Hepatocyte (in vitro differentiated cells): ENCODE measurements at regions not wholly inside any gene's neighbourhood (a gene's known extent, or its start where the extent isn't known, plus 50 kb on each side); places are given as distances from the start of the nearest gene placed in this dataset.
"Not testable (repeated sequence)": the region's sequence is repeated elsewhere in the genome, so short reads cannot be mapped to it uniquely, and the experiment has no call there.

Experiments
- DNase-seq: peaks from one replicate; pipeline ENCODE4 v3.0.0-alpha.2; 2016; ENCODE audit warnings: low spot score
- H2AFZ ChIP-seq: fragments of 200-600 bp; sonication (generic); 2 replicates; pipeline ENCODE4 v1.6.0; 2016; ENCODE audit warnings: antibody characterized with exemption, mild to moderate bottlenecking
- H3K27ac ChIP-seq: fragments of 200-600 bp; sonication (generic); 2 replicates; pipeline ENCODE4 v1.5.1; 2016; ENCODE audit warnings: mild to moderate bottlenecking
- H3K27me3 ChIP-seq: fragments of 200-600 bp; sonication (generic); 2 replicates; pipeline ENCODE4 v1.6.1; 2016
- H3K36me3 ChIP-seq: fragments of 200-600 bp; sonication (generic); replicated peaks from 2 replicates; pipeline ENCODE4 v1.5.1; 2016; ENCODE audit warnings: low read depth; ENCODE audit not compliant: insufficient read depth
- H3K4me1 ChIP-seq: fragments of 200-600 bp; sonication (generic); 2 replicates; pipeline ENCODE4 v1.5.1; 2016; ENCODE audit warnings: mild to moderate bottlenecking, moderate library complexity; ENCODE audit not compliant: insufficient read depth
- H3K4me2 ChIP-seq: fragments of 200-600 bp; sonication (generic); 2 replicates; pipeline ENCODE4 v1.6.0; 2016
- H3K4me3 ChIP-seq: fragments of 200-600 bp; sonication (generic); 2 replicates; pipeline ENCODE4 v1.5.1; 2016; ENCODE audit warnings: mild to moderate bottlenecking
- H3K79me2 ChIP-seq: fragments of 200-600 bp; sonication (generic); 2 replicates; pipeline ENCODE4 v1.6.0; 2017; ENCODE audit warnings: mild to moderate bottlenecking
- H3K9me2 ChIP-seq: fragments of 200-600 bp; sonication (generic); replicated peaks from 2 replicates; pipeline ENCODE4 v1.6.0; 2017; ENCODE audit warnings: mild to moderate bottlenecking; ENCODE audit not compliant: insufficient read depth
- H3K9me3 ChIP-seq: fragments of 200-600 bp; sonication (generic); 2 replicates; pipeline ENCODE4 v1.5.1; 2016; ENCODE audit warnings: low read depth, mild to moderate bottlenecking
- H4K20me1 ChIP-seq: fragments of 200-600 bp; sonication (generic); 2 replicates; pipeline ENCODE4 v1.6.0; 2016; ENCODE audit warnings: mild to moderate bottlenecking; ENCODE audit not compliant: insufficient read depth, poor library complexity, severe bottlenecking
- CTCF ChIP-seq: fragments of 200-600 bp; sonication (generic); IDR thresholded peaks from 2 replicates; pipeline ENCODE4 v1.5.1; 2016; ENCODE audit warnings: antibody characterized with exemption, mild to moderate bottlenecking; ENCODE audit not compliant: poor library complexity
- EZH2 ChIP-seq: fragments of 200-600 bp; sonication (generic); IDR thresholded peaks from 2 replicates; pipeline ENCODE4 v1.6.1; 2016; ENCODE audit warnings: antibody characterized with exemption, mild to moderate bottlenecking, borderline replicate concordance
- EZH2phosphoT487 ChIP-seq: fragments of 200-600 bp; sonication (generic); IDR thresholded peaks from one replicate; pipeline ENCODE4 v1.6.1; 2018; ENCODE audit warnings: antibody characterized with exemption, mild to moderate bottlenecking, low read depth, moderate library complexity; ENCODE audit not compliant: unreplicated experiment, severe bottlenecking
- WGBS: methylation state at CpG from one replicate; pipeline ENCODE4 v1.1.6; 2016; ENCODE audit warnings: low lambda C conversion rate; ENCODE audit errors: missing lambda C conversion rate; 5-methylcytosine and 5-hydroxymethylcytosine counted together

DNA sequence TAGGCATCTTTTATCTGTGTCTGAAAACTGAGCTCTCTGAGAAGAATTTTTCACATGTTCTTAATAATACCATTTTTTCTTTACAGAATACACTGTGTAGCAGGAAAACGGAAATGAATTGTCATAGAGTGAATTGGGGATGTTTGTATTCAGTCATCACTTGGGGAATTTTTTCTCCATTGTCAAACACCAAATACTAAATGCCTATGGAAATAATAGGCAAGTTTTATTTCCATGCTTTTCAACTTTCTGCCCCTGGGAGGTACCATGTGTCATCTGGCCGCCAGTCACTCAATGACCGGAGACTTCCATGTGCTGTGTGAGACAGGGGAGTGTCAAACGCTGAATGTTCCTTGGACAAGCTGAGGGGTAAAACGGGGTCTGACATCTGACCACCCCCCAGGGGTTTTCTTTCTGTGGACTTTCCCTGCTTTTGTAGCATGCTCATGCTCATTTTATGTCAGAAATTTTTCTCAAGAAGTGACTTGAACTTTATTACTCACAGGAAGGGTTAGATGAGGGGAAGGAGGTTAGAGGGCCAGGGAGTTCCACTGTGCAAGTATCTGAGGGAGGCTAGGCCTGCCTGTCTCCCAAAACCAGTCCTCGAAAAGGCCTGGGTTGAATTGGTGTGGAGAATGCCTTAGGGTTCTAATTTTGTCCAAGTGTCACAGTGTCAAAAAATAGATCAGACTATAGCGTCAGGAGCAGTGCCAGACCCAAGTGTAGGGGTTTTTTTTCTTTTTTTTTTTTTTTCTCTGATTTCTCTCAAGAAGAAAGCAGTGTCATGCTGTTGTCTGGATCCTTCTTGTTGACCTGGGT lies 438.6 kb downstream of the AGTPBP1 start:
- Histone ChIP-seq H3K27ac (no peak overlapping the region), H2AFZ (no peak overlapping the region), H3K4me2 (no peak overlapping the region), H4K20me1 (no peaks in the 10 kb centered on the region), H3K9me2 (no peaks in the 10 kb centered on the region), H3K27me3 (no peaks in the 10 kb centered on the region), H3K4me1 (no peaks in the 10 kb centered on the region), H3K9me3 (no peaks in the 10 kb centered on the region), H3K4me3 (no peak overlapping the region), H3K79me2 (no peaks in the 10 kb centered on the region), H3K36me3 (no peaks in the 10 kb centered on the region)
- no peak for DNase-seq
- TF ChIP-seq EZH2phosphoT487 (no peak), EZH2 (no peak), CTCF (no peak)
- WGBS: 87% methylated on average over 7 of the region's 7 CpGs

- no peak overlapping the region for H3K4me2 ChIP-seq
- no peaks in the 10 kb centered on the region for H3K9me3 ChIP-seq
- no peaks in the 10 kb centered on the region for H3K9me2 ChIP-seq
- H4K20me1 ChIP-seq: no peaks in the 10 kb centered on the region
- no peak overlapping the region for H2AFZ ChIP-seq
- TF ChIP-seq CTCF (no peak), EZH2 (no peak), EZH2phosphoT487 (no peak)
- H3K4me3 ChIP-seq: no peak overlapping the region
- no peaks in the 10 kb centered on the region for H3K27me3 ChIP-seq
- no peak overlapping the region for H3K27ac ChIP-seq
- DNase-seq: no peak
- no peaks in the 10 kb centered on the region for H3K79me2 ChIP-seq
- no peaks in the 10 kb centered on the region for H3K4me1 ChIP-seq
- whole genome bisulfite sequencing: 81% methylated on average over 4 of the region's 4 CpGs
- H3K36me3 ChIP-seq: no peaks in the 10 kb centered on the region
These were observed 443.3 kb downstream of the AGTPBP1 start for GRCh38 chr9:85298499-85298898.

GRCh38 chr9:85295244-85295643 lies 446.5 kb downstream of the AGTPBP1 start:
- not testable (repeated sequence) for H3K27me3 ChIP-seq, H4K20me1 ChIP-seq, H3K9me2 ChIP-seq, H3K4me3 ChIP-seq, H3K9me3 ChIP-seq, H3K4me2 ChIP-seq, H2AFZ ChIP-seq, DNase-seq, H3K4me1 ChIP-seq, H3K79me2 ChIP-seq, H3K36me3 ChIP-seq, H3K27ac ChIP-seq
- 87% methylated on average over 5 of the region's 5 CpGs for WGBS

DNA sequence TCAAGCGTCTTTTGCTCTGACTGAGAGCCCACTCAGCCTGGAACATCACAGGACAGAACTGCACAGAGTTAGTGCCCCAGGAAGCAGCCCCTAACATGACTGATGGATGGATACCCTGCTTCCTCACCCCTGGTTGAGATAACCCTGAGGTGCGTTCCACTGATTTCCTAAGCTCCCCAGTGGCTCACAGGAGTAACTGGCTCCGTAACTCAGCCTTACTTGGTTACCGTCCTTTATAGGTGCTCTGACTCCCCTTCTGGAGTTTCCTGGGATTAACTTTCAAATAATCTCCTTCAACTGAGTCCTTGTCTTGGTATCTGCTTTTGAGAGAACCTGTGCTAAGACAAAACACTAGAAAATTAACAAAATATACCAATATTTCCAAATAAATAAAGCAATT lies 449.5 kb downstream of the AGTPBP1 start:
- no peaks in the 10 kb centered on the region for H3K79me2 ChIP-seq
- TF ChIP-seq EZH2 (no peak), CTCF (no peak), EZH2phosphoT487 (no peak)
- no peak overlapping the region for H3K27ac ChIP-seq
- no peaks in the 10 kb centered on the region for H4K20me1 ChIP-seq
- H3K9me3 ChIP-seq: no peaks in the 10 kb centered on the region
- H3K4me2 ChIP-seq: no peak overlapping the region
- no peak overlapping the region for H2AFZ ChIP-seq
- WGBS: 72% methylated on average over 4 of the region's 4 CpGs
- H3K4me3 ChIP-seq: no peak overlapping the region
- DNase-seq: no peak
- H3K36me3 ChIP-seq: no peaks in the 10 kb centered on the region
- no peaks in the 10 kb centered on the region for H3K4me1 ChIP-seq
- no peaks in the 10 kb centered on the region for H3K27me3 ChIP-seq
- no peaks in the 10 kb centered on the region for H3K9me2 ChIP-seq
